Stimulated activated CD8-positive, alpha-beta memory T cell treated with anti-CD3 and anti-CD28 coated beads, Interleukin-12 subunit alpha, Interleukin-12 subunit beta, amount 100 ng/mL, for 4 hours (primary cell): ENCODE measurements at regions not wholly inside any gene's neighbourhood (a gene's known extent, or its start where the extent isn't known, plus 50 kb on each side); places are given as distances from the start of the nearest gene placed in this dataset.
"Not testable (repeated sequence)": the region's sequence is repeated elsewhere in the genome, so short reads cannot be mapped to it uniquely, and the experiment has no call there.

Experiments
- DNase-seq: peaks from one replicate; pipeline ENCODE4 v3.0.0-alpha.2; 2020; ENCODE audit warnings: low read depth

DNA sequence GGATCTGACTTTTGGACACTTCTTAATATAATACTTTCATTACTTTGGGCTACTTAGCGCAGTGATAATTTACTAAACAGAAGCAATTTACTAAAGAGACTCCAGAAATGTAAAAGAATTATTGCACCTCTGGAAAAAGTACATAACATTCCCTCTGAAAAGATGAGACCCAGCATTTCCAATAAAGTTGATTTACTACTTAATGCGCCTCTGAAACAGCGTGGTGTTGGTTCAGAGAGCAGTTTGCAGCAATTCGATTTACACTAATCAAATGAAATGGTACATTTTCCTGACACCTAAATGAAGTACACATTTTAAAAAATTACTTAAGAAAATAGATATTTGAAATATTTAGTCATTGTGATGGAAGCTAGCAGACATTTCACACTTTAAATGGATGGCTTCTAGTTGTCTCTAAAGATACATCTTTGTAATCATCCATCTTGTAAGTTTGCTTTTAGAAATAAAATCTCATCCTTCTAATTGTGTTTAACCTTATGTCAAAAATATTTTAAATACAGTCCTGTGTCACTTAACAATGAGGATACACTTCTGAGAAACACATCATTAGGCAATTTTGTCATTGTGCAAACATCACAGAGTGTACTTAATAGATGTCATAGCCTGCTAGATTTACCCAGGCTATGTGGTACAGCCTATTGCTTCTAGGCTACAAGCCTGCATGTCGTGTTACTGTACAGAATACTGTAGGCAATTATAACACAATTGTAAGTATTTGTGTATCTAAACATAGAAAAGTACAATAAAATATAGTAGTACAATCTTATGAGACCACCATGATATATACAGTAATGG lies 284.6 kb upstream of the UBE2E3 start:
- DNase-seq, result no peak

DNA sequence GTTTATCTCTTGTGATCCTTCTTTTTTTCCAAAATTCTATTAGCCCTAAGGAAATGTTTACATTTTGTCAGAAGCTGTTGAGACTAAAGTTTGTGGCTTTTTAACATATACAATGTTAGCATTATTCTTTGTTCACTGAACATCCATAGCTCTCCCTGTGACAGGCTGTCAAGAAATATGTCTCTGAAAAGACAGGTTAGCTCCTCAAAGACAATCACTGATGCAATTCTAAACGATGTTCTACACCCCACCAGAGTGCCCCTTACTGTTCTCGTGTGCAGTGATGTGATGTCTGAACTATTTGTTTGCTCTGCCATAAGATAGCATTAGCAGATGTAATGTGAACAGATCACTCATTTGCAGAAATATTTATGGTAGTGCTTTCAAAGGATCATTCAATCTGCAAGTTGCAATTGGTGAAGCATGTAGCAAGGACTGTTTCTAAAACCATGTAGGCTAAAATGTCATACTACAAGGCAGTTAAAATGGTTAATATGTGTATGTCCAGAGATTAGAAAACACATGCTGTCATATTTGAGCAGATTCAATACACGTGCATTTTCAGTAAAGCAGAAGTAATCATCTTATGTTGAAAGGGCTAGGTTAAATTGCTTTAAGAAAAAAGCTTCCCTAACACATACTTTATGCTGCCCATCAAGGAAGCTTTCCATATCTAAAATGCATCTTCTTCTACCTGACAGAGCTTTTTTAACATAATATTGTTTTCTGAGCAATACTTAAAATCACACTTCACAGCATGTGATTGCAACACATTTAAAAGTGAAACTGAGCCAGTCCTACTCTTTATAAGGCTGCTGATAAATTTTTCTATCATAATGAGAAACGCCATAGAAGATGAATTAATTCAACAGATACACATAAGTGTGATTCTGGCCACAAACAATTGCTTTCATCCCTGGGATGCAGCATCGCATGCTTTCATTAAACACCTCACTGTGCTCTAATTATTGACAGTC lies 285.7 kb upstream of the UBE2E3 start:
- DNase-seq, result no peak

DNA sequence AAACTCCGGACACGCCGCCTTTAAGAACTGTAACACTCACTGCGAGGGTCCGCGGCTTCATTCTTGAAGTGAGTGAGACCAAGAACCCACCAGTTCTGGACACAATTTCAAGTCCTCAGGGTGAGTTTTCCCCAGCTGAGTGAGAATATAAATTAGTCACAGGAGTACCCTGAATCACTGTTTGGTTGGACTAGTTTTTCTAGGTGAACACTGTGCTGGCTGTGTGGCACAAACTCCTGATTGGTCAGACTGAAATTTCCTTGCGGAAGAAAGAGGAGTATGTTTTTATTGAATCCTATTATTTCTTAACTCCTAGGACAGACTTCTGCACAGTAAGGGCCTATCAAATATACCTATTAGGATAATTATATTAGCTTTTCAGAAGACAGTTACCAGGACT lies 288.1 kb upstream of the UBE2E3 start:
- DNase-seq, result no peak

GRCh38 chr2:180691855-180692223 lies 288.6 kb upstream of the UBE2E3 start:
- DNase-seq, result not testable (repeated sequence)

DNA sequence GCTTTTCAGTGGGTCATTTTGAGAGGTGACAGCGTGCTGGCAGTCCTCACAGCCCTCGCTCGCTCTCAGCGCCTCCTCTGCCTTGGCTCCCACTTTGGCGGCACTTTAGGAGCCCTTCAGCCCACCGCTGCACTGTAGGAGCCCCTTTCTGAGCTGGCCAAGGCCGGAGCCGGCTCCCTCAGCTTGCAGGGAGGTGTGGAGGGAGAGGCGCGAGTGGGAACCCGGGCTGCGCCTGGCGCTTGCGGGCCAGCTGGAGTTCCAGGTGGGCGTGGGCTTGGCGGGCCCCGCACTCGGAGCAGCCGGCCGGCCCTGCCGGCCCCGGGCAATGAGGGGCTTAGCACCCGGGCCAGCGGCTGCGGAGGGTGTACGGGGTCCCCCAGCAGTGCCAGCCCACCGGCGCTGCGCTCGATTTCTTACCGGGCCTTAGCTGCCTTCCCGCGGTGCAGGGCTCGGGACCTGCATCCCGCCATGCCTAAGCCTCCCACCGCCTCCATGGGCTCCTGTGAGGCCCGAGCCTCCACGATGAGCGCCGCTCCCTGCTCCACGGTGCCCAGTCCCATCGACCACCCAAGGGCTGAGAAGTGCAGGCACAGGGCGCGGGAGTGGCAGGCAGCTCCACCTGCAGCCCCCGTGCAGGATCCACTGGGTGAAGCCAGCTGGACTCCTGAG lies 289.1 kb upstream of the UBE2E3 start:
- not testable (repeated sequence) for DNase-seq

DNA sequence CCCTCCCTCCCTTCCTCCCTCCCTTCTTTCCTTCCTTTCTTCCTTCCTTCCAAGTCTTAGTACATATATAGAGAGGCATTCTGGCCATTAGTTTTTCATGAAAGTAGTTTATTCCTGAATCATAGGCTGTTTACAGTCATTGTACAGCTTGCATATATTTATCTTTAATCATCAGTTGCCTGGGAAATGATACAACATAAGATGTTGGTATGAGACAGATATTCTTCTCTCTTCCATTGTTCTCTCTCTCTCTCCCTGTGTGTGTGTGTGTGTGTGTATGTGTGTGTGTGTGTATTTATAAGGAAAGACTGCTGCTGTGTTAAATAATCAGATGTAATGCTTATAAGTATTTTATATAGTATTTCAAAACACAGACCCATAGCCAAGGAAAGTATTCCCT lies 289.8 kb upstream of the UBE2E3 start:
- no peak for DNase-seq

GRCh38 chr2:180682871-180683270 lies 297.5 kb upstream of the UBE2E3 start:
- DNase-seq, result no peak

GRCh38 chr2:180679693-180680092 lies 300.7 kb upstream of the UBE2E3 start:
- DNase-seq, result no peak

- no peak for DNase-seq
Observed at GRCh38 chr2:180678625-180678972, 301.8 kb upstream of the UBE2E3 start.

GRCh38 chr2:180677930-180678624 lies 302.3 kb upstream of the UBE2E3 start:
- no peak for DNase-seq

DNA sequence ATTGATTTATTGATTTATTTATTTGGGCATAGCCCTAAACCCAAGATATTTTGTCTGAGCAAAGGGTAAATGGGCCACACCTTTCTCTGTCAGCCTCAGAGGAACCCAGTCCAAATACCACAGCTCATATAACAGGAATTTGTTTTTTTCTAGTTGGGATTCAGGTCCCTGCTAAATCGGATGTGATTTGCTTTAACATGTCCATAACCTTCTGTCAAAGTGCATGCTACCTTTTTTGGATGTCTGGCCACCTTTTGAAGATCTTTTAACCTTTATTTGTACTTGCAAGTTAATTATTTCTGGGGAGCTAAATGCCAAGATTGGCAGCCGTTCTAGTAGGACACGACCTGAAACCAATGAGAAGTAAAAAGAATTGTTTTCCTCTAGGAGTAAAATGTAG lies 303.2 kb upstream of the UBE2E3 start:
- DNase-seq, result no peak

- no peak for DNase-seq
Observed at GRCh38 chr2:180676520-180677025, 303.8 kb upstream of the UBE2E3 start.

DNA sequence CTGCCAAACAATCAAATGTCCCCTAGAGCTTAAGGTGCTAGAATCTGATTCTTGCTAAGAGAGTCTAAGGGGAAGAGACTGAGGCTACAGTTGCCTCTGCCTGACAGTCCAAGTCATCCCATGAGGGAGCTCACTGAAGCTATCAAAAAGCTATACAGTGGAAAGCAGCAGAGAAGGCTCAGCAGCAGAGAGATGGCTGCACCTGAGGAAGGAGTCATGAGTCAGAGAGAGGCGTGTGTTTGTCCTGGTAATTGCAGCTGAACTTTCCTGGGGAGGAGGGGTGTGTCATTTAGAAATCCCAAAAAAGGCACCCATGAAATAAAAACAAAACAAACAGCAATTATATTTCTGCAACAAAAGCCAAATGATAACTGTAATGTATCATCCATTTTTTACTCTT lies 305.2 kb upstream of the UBE2E3 start:
- no peak for DNase-seq

GRCh38 chr2:180672377-180672776 lies 308.0 kb upstream of the UBE2E3 start:
- no peak for DNase-seq

DNA sequence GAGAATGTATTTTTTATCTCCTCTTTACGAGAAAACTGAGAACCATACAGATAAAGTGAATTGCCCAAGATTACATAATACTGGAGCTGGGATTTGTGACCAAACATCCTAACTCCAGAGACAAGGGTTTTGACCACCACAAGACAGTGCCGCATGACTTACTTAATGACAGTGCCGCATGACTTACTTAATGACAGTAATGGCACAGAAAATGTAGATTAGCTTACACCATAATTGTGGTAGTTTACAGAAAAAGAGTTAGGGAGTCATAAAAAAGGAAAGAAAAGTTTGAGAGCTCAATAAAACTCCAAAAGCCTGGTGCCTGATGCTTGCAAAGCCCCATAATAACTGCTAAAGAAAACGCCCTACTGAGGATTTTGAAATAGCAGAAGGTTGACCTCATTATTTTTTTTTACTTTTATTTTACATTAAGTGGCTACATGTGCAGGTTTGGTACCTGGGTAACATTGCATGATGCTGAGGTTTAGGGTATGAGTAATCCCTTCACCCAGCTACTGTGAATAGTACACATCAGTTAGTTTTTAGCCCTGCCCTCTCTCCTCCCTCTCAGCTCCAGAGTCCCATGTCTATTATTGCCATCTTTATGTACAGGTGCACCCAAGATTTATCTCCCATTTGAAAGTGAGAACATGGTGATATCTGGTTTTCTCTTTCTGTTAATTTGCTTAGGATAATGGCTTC lies 310.0 kb upstream of the UBE2E3 start:
- DNase-seq, result no peak

DNA sequence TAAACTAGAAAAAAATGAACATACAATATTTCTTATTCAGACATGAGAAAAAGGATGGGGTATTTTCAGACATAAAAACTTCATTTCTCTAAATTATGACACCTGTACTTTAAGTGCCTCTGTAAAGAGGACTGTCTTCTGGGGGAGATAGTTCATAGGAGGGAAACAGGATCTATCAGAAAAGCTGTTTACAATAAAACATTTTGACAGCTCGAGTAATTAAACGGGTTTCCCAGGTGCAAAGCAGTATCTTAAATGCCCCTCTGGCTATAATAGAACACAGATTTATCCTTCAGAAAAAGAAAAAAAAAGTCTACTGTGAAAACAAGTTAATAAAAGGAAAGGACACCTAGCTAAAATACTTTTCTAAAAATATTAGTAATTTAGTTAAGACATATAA lies 311.4 kb upstream of the UBE2E3 start:
- no peak for DNase-seq

- no peak for DNase-seq
Observed at GRCh38 chr2:180664507-180664906, 315.9 kb upstream of the UBE2E3 start.

- no peak for DNase-seq
Observed at GRCh38 chr2:180662941-180663471, 317.4 kb upstream of the UBE2E3 start.

DNA sequence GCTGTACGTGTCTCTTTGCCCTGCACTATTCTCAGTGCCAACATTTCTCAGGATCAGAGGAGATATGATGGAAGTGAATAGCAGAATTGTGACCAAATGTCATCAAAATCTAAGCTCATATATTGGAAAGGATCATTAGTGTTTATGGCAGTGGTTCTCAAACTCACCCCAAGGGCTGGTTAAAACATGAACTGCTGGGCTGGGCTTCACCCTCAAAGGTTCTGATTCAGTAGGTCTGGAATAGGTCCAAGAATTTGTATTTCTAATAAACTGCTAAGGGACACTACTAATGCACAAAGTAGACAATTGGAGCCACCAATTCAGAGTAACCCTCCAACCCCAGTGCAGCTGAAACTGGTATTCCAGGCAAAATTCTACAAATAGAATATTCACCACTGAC lies 317.9 kb upstream of the UBE2E3 start:
- no peak for DNase-seq

- no peak for DNase-seq
Observed at GRCh38 chr2:180661686-180662030, 318.7 kb upstream of the UBE2E3 start.
